Endothelial cell of umbilical vein (primary cell): ENCODE measurements at regions not wholly inside any gene's neighbourhood (a gene's known extent, or its start where the extent isn't known, plus 50 kb on each side); places are given as distances from the start of the nearest gene placed in this dataset.

Experiments
- EZH2 ChIP-seq: IDR thresholded peaks from 2 replicates; pipeline ENCODE4 v1.6.1; 2012; ENCODE audit warnings: borderline replicate concordance, low read depth, mild to moderate bottlenecking, moderate library complexity, low read length, inconsistent platforms; ENCODE audit not compliant: severe bottlenecking
- POLR2A ChIP-seq: IDR thresholded peaks from 2 replicates; pipeline ENCODE4 v1.6.1; 2012; ENCODE audit warnings: low read depth, mild to moderate bottlenecking, control low read depth, low read length
- TF ChIP-seq, protein P1 (sequence below), 2 donors: IDR thresholded peaks; 1 replicate in 1 of 2; 2 replicates in 1 of 2; pipeline ENCODE4 v1.5.1; 2011; ENCODE audit warnings: low read length in 2 of 2, mild to moderate bottlenecking in 2 of 2, moderate library complexity in 2 of 2, control low read depth in 1 of 2, inconsistent platforms in 1 of 2, low read depth in 1 of 2; ENCODE audit not compliant: insufficient read depth in 1 of 2; ENCODE audit errors: extremely low read depth in 1 of 2
- TF ChIP-seq, protein P2 (sequence below): IDR thresholded peaks from 2 replicates; pipeline ENCODE4 v1.6.1; 2011; ENCODE audit not compliant: insufficient read depth, insufficient read length

DNA sequence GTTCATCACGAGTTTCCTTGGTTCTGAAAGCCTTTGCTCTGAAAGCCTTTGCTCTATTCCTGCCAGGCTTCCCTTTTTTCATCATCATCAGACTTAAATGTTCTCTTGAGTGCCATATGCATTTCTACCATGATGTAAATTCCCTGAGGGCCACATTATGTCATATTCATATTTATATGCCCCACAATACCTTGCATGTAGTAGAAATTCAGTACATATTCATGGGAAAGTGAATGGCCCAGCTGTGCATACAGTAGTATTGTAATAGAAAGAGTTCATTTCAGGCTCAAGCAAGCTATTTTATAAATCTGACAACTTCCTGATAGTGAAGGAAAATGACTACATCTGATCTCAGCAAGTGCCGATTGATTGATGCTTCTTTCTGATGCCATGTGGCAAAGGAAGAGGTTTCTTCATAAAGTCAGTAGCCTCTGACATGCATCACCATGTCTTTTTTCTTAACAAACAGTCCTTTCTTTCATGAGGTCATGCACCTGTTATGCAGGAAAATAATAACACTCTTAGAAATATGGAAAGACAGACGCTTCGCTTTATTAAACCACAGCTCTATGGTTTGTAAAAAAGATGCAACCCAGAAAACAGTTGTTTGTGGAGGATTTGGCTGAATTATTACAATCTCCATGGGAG, 308.7 kb downstream of the SAMD5 start:
- TF ChIP-seq POLR2A = no peak
- TF ChIP-seq, protein P1, sequence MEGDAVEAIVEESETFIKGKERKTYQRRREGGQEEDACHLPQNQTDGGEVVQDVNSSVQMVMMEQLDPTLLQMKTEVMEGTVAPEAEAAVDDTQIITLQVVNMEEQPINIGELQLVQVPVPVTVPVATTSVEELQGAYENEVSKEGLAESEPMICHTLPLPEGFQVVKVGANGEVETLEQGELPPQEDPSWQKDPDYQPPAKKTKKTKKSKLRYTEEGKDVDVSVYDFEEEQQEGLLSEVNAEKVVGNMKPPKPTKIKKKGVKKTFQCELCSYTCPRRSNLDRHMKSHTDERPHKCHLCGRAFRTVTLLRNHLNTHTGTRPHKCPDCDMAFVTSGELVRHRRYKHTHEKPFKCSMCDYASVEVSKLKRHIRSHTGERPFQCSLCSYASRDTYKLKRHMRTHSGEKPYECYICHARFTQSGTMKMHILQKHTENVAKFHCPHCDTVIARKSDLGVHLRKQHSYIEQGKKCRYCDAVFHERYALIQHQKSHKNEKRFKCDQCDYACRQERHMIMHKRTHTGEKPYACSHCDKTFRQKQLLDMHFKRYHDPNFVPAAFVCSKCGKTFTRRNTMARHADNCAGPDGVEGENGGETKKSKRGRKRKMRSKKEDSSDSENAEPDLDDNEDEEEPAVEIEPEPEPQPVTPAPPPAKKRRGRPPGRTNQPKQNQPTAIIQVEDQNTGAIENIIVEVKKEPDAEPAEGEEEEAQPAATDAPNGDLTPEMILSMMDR (IDR thresholded peaks at IDR 0.05; ENCODE audit: extremely low read depth in 1 of 2, insufficient read depth in 1 of 2, low read depth in 1 of 2, low read length in 2 of 2) = no peak
- TF ChIP-seq EZH2 = no peak
- TF ChIP-seq, protein P2, sequence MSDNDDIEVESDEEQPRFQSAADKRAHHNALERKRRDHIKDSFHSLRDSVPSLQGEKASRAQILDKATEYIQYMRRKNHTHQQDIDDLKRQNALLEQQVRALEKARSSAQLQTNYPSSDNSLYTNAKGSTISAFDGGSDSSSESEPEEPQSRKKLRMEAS = no peak
